Stromal cell of bone marrow (primary cell): ENCODE measurements at regions not wholly inside any gene's neighbourhood (a gene's known extent, or its start where the extent isn't known, plus 50 kb on each side); places are given as distances from the start of the nearest gene placed in this dataset.

Experiments used
- DNase-seq: peaks from one replicate; pipeline ENCODE4 v3.0.0-alpha.2; 2012; ENCODE audit warnings: low read depth

- no peak for DNase-seq
Measured at GRCh38 chr4:92111493-92111892, 192.3 kb upstream of the GRID2 start.

- DNase-seq = no peak
Measured at GRCh38 chr4:92112805-92113204, 191.0 kb upstream of the GRID2 start.

- DNase-seq = peak; percentile 13
Measured at GRCh38 chr4:92120810-92121498, 182.8 kb upstream of the GRID2 start.

- no peak for DNase-seq
Measured at GRCh38 chr4:92122911-92123310, 180.9 kb upstream of the GRID2 start.

GRCh38 chr4:92128676-92129075 is 175.1 kb upstream of the GRID2 start:
- DNase-seq = no peak

- no peak for DNase-seq
Measured at GRCh38 chr4:92129408-92129994, 174.3 kb upstream of the GRID2 start.

- DNase-seq = no peak
Measured at GRCh38 chr4:92136434-92136833, 167.3 kb upstream of the GRID2 start.

GRCh38 chr4:92163348-92163747 is 140.4 kb upstream of the GRID2 start:
- DNase-seq = no peak

- DNase-seq = no peak
Measured at GRCh38 chr4:92170340-92170739, 133.4 kb upstream of the GRID2 start.

- DNase-seq = no peak
Measured at GRCh38 chr4:92172203-92172602, 131.6 kb upstream of the GRID2 start.

GRCh38 chr4:92175250-92175649 is 128.5 kb upstream of the GRID2 start:
- no peak for DNase-seq

GRCh38 chr4:92182006-92182735 is 121.6 kb upstream of the GRID2 start:
- DNase-seq = no peak

- DNase-seq = no peak
Measured at GRCh38 chr4:92182736-92183407, 120.9 kb upstream of the GRID2 start.

- DNase-seq = no peak
Measured at GRCh38 chr4:92183825-92184224, 119.9 kb upstream of the GRID2 start.

- DNase-seq = peak; percentile 40
Measured at GRCh38 chr4:92184566-92184965, 119.2 kb upstream of the GRID2 start.

GRCh38 chr4:92186239-92186638 is 117.5 kb upstream of the GRID2 start:
- no peak for DNase-seq

GRCh38 chr4:92189146-92189545 is 114.6 kb upstream of the GRID2 start:
- DNase-seq = no peak

GRCh38 chr4:92198711-92199110 is 105.1 kb upstream of the GRID2 start:
- peak; percentile 64 for DNase-seq

- DNase-seq = no peak
Measured at GRCh38 chr4:92199135-92199534, 104.6 kb upstream of the GRID2 start.

GRCh38 chr4:92210906-92211305 is 92.9 kb upstream of the GRID2 start:
- DNase-seq = no peak

- DNase-seq = no peak
Measured at GRCh38 chr4:92215476-92215875, 88.3 kb upstream of the GRID2 start.

GRCh38 chr4:92231511-92231910 is 72.3 kb upstream of the GRID2 start:
- no peak for DNase-seq

- DNase-seq = peak; percentile 61
Measured at GRCh38 chr4:92232566-92232965, 71.2 kb upstream of the GRID2 start.
